Spinal cord (tissue), 9 donors: ENCODE measurements at regions not wholly inside any gene's neighbourhood (a gene's known extent, or its start where the extent isn't known, plus 50 kb on each side); places are given as distances from the start of the nearest gene placed in this dataset.

ENCODE experiments used
- DNase-seq, 6 donors: peaks; one replicate each; pipeline versions ENCODE4 v3.0.0 to v3.0.0-alpha.2; 2013 to 2015; ENCODE audit warnings: low spot score in 6 of 6, low read depth in 4 of 6
- H3K27ac ChIP-seq: one replicate; pipeline ENCODE4 v1.5.1; 2013; ENCODE audit warnings: low read depth, low read length, control low read depth
- H3K27me3 ChIP-seq: one replicate; pipeline ENCODE4 v1.6.1; 2013; ENCODE audit warnings: low read length; ENCODE audit not compliant: control insufficient read depth, insufficient read depth
- H3K36me3 ChIP-seq: one replicate; pipeline ENCODE4 v1.6.1; 2013; ENCODE audit warnings: low read length; ENCODE audit not compliant: control insufficient read depth, insufficient read depth
- H3K4me1 ChIP-seq: one replicate; pipeline ENCODE4 v1.6.1; 2013; ENCODE audit warnings: low read length; ENCODE audit not compliant: control insufficient read depth, insufficient read depth
- H3K4me3 ChIP-seq: one replicate; pipeline ENCODE4 v1.5.1; 2013; ENCODE audit warnings: low read depth, low read length, control low read depth
- H3K9me3 ChIP-seq: one replicate; pipeline ENCODE4 v1.6.1; 2013; ENCODE audit warnings: low read length; ENCODE audit not compliant: control insufficient read depth, insufficient read depth
- WGBS: methylation state at CpG from one replicate; pipeline ENCODE4 v1.1.5; 2013; ENCODE audit warnings: missing lambda C conversion rate; ENCODE audit not compliant: insufficient coverage; 5-methylcytosine and 5-hydroxymethylcytosine counted together
- donor health status: healthy.

DNA sequence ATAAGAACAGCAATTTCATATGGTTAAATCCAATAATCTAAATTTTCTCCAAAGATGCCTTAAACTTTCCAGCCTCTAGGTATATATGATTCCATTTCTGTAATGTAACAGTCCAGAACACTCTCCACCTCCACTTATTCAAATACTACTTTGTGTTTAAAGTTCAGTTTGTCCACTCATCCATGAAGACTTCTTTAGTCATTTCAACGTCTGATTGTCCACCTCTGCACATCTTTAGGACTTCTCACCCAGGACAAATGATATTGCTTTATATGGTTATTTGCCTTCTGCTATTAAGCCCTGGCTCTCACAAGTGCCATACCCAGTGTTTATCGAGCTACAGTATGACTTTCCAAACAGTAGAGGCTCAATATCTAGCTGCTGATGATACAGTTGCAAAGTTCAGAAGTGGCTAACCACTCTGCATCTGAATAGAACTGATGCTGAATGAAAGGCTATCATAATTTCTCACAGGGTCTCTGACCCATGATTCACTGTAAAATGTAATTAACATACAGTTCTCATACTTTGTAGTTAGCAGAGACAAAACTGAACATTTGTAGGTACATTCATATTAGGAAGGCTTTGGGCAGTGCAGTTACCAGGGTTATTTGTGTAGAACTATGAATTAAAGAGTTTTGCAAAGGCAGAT, 93.7 kb upstream of the MBNL1 start:
- no peak overlapping the region for H3K27ac ChIP-seq
- 100% methylated on average over 1 of the region's 2 CpGs for WGBS
- no peak overlapping the region for H3K4me3 ChIP-seq
- no peaks in the 10 kb centered on the region for H3K36me3 ChIP-seq
- H3K9me3 ChIP-seq, result no peaks in the 10 kb centered on the region
- no peak for DNase-seq
- no peaks in the 10 kb centered on the region for H3K4me1 ChIP-seq
- H3K27me3 ChIP-seq, result no peaks in the 10 kb centered on the region

DNA sequence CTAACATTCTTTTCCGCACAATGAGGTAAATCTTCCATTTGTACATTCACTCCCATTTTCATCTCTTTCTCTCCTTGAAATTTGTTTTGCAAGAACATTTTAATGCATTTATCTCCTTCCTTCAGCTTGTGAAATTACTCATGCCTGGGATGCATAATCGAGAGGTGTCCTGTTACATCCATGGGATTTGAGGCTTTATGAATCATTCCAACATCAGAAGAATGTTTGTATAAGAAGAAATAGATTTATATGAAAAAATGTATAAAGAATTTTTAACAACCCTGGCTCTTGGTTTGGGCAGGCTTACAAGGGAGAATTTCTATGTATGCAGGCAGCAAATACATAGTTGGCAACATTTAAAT, 93.2 kb upstream of the MBNL1 start:
- DNase-seq, result no peak
- no peaks in the 10 kb centered on the region for H3K4me1 ChIP-seq
- WGBS, result 100% methylated on average over 1 of the region's 2 CpGs
- no peak overlapping the region for H3K4me3 ChIP-seq
- H3K27me3 ChIP-seq, result no peaks in the 10 kb centered on the region
- H3K36me3 ChIP-seq, result no peaks in the 10 kb centered on the region
- no peaks in the 10 kb centered on the region for H3K9me3 ChIP-seq
- H3K27ac ChIP-seq, result no peak overlapping the region

DNA sequence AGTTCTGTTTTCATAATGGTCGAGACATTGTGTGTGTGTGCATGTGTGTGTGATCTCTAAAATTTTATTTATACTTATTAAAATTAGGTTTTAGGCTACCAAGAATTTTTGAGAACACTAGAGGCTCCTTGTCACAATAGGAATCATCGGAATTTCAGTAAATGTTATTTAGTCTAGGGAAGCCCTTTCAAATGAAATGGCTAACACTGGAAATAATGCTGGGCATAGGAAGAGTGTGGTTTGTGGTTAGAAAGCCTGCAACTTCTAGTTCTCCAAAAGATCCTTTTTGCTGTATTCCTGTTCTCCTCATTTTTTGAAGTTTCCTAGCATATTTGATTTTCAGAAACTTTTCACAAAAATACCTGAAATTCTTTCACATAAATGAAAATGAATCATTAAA, 92.5 kb upstream of the MBNL1 start:
- WGBS, result 100% methylated on average over 1 of the region's 2 CpGs
- Histone ChIP-seq H3K27ac (no peak overlapping the region), H3K4me3 (no peak overlapping the region), H3K9me3 (no peaks in the 10 kb centered on the region), H3K4me1 (no peaks in the 10 kb centered on the region), H3K27me3 (no peaks in the 10 kb centered on the region), H3K36me3 (no peaks in the 10 kb centered on the region)
- no peak for DNase-seq

DNA sequence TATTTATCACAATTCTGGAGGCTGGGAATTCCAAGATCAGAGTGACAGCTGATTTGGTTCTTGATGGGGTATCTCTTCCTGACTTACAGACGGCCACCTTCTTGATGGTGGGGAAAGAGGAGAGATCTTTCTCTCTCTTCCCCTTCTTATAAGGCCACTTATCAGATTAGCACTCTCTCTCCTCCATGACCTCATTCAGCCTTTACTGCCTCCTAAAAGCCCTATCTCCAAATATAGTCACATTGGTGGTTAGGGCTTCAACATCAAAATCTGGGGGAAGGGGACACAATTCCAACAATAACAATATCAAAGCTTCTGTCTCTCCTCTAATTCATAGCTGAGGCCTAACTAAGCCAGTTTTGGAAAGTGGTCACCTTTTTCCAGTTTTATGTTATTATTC, 91.7 kb upstream of the MBNL1 start:
- H3K4me1 ChIP-seq, result no peaks in the 10 kb centered on the region
- H3K36me3 ChIP-seq, result no peaks in the 10 kb centered on the region
- DNase-seq, result no peak
- no peaks in the 10 kb centered on the region for H3K27me3 ChIP-seq
- WGBS, result no CpG with 5 or more reads among the region's 1 CpG
- H3K4me3 ChIP-seq, result no peak overlapping the region
- no peaks in the 10 kb centered on the region for H3K9me3 ChIP-seq
- no peak overlapping the region for H3K27ac ChIP-seq

DNA sequence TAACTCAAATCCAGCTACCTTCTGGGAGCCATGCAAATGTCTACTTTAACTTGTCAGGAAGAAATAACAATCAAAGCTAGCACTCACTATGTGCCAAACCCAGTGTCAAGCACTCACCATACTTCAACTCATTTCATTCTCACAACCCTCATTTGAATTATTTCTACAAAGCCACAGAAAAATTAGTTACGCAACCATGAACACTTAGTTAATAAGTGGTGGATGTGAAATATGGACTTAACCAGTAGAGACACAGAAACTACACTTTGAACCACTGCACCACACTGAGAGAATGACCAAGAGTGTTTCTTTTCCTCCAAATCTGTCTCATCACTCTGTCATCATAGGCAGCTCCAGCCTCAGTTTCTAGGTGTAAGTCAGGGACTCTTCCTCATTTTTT, 91.0 kb upstream of the MBNL1 start:
- DNase-seq, result no peak
- Histone ChIP-seq H3K4me1 (no peaks in the 10 kb centered on the region), H3K36me3 (no peaks in the 10 kb centered on the region), H3K27me3 (no peaks in the 10 kb centered on the region), H3K9me3 (no peaks in the 10 kb centered on the region), H3K4me3 (no peak overlapping the region), H3K27ac (no peak overlapping the region)
- WGBS, result no CpG with 5 or more reads among the region's 1 CpG

DNA sequence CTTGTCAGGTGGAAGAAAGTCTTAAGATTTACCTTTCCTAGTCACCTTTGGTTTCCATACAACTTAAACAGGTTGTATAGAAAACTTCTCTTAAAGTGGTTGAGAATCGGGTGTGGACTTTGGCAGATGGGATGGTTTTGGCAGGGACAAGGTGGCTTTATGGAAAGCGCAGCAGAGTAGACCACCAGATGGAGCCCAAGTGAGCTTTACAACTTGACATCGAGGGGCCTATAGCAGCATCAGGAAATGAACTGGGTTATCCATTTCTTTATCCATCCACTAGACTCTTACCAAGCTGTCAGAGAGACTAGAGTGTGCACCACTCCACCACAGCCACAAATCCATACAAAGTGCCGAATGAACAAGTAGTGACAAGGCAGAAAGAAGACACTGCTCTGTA, 85.3 kb upstream of the MBNL1 start:
- no peaks in the 10 kb centered on the region for H3K27me3 ChIP-seq
- no peaks in the 10 kb centered on the region for H3K4me1 ChIP-seq
- no peak overlapping the region for H3K27ac ChIP-seq
- DNase-seq, result peak in 4 of 6 donors; percentile 7 to 68 (median 35)
- H3K9me3 ChIP-seq, result no peaks in the 10 kb centered on the region
- no peaks in the 10 kb centered on the region for H3K36me3 ChIP-seq
- H3K4me3 ChIP-seq, result no peak overlapping the region
- WGBS, result 80% methylated on average over 1 of the region's 4 CpGs

DNA sequence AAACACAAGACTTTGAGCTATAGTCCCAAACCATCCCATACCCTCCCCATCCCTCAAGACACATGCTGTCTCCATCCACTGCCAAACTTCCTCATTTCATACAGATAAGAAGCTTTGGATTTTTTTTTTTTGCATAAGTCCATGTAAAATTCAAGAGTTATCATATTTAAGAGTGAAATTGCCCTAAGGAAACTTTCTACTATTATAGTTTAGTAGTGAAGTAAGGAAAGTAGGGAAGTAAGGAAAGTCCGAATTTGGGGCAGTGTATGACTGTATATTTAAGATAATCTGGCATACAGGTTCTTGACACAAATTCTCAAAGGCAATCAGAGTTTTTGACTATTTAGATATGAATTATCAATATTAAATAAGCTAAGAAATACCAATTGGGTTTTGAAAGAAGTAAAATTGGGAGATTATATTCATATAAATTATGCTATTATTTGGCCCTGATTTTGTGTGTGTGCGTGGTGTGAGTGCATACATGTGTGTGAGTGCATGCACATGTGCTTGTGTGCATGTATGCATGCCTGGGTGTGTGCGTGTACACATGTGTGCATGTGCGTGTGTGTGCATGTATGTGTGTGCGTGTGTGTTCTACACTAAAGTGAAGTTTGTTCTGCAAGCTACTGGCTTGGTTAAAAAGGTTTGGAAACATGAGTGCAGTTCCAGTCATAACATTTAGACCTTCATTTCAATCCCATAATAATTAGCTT, 83.6 kb upstream of the MBNL1 start:
- 100% methylated on average over 3 of the region's 5 CpGs for WGBS

DNA sequence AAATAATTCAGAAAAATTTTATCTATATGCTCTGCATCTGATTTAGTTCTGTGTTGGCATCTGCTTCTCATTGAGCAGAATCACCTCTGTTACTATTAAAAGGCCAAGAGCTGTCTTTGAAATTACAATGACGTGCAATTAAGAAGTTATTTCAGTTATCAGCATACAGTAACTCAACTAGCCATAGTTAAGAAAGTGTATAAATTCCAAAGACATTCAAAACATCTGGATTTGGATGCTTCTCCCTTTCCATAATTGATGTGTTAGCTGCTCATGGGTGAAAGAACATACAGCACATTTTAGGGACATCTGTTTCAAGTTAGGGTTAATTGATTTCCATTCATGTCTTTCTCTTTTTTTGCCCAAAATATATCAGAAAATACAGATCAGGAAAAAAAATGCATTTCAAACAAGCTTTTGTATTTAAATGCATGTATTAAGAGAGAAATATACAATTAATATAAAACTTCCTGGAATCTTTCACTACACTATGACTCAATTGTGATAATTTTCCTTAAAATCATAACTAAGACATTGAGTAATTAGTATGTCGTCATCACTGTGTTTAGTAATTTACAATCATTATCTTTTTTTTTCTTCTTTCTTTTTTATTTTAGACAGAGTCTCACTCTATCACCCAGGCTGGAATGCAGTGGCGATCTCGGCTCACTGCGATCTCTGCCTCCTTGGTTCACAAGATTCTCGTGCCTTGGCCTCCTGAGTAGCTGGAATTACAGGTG, 82.7 kb upstream of the MBNL1 start:
- H3K4me1 ChIP-seq, result no peaks in the 10 kb centered on the region
- 100% methylated on average over 4 of the region's 6 CpGs for WGBS
- no peaks in the 10 kb centered on the region for H3K9me3 ChIP-seq
- H3K27me3 ChIP-seq, result no peaks in the 10 kb centered on the region
- H3K36me3 ChIP-seq, result no peaks in the 10 kb centered on the region
- no peak for DNase-seq
- no peak overlapping the region for H3K27ac ChIP-seq
- no peak overlapping the region for H3K4me3 ChIP-seq

More for the DNA sequence above, 83.6 kb upstream of the MBNL1 start:
- H3K27ac ChIP-seq, result no peak overlapping the region
- DNase-seq, result no peak
- no peaks in the 10 kb centered on the region for H3K27me3 ChIP-seq
- no peaks in the 10 kb centered on the region for H3K9me3 ChIP-seq
- H3K4me3 ChIP-seq, result no peak overlapping the region
- no peaks in the 10 kb centered on the region for H3K36me3 ChIP-seq
- no peaks in the 10 kb centered on the region for H3K4me1 ChIP-seq

DNA sequence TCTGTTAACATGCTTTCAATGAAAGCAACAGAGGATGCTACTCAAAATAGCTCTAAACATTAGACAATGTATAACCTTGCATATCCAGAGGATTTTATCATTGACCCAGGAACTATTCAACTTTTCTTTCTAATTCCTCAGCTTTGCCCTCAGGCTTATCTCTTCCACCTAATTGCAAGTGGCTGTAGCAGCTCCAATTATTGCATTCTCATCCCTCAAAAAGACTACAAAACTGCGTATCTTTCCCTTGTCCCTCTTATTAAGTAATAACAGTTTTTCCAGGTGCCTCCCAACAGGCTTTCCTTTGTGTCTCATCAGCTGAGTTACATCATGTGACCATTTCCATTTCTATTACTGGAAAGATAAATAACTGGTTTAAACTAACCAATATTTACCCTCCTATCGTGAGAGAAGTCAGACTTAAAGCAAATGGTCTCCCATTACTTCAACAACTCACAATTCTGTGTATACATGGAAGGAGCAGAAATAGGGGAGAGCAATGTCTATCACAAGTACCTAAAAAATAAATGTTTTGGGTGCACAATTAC, 78.0 kb upstream of the MBNL1 start:
- no peaks in the 10 kb centered on the region for H3K9me3 ChIP-seq
- no peak overlapping the region for H3K27ac ChIP-seq
- H3K27me3 ChIP-seq, result no peaks in the 10 kb centered on the region
- DNase-seq, result no peak
- H3K36me3 ChIP-seq, result no peaks in the 10 kb centered on the region
- whole genome bisulfite sequencing, result 89% methylated on average over 1 of the region's 2 CpGs
- H3K4me3 ChIP-seq, result no peak overlapping the region
- no peaks in the 10 kb centered on the region for H3K4me1 ChIP-seq
